GM12878 (cell line): ENCODE measurements at regions not wholly inside any gene's neighbourhood (a gene's known extent, or its start where the extent isn't known, plus 50 kb on each side); places are given as distances from the start of the nearest gene placed in this dataset.

Source experiments
- BHLHE40 ChIP-seq, 2 experiments: fragments of 450-650 bp in 1 of 2; IDR thresholded peaks; 2 replicates each; pipeline ENCODE4 v1.6.1; 2011 to 2017; ENCODE audit warnings: low read depth in 2 of 2, borderline replicate concordance in 1 of 2, improper control_type of control experiment in 1 of 2, low read length in 1 of 2, mild to moderate bottlenecking in 1 of 2
- DPF2 ChIP-seq: fragments of 450-650 bp; IDR thresholded peaks from 2 replicates; pipeline ENCODE4 v1.6.1; 2017; ENCODE audit warnings: mild to moderate bottlenecking
- FOXK2 ChIP-seq: fragments of 450-650 bp; IDR thresholded peaks from 2 replicates; pipeline ENCODE4 v1.6.1; 2017; ENCODE audit warnings: mild to moderate bottlenecking, moderate library complexity
- MEF2B ChIP-seq: fragments of 450-650 bp; IDR thresholded peaks from 2 replicates; pipeline ENCODE4 v1.6.1; 2018; ENCODE audit warnings: mild to moderate bottlenecking, moderate library complexity; ENCODE audit not compliant: partially characterized antibody, poor library complexity, severe bottlenecking
- RB1 ChIP-seq: fragments of 450-650 bp; formaldehyde crosslinking; IDR thresholded peaks from 2 replicates; pipeline ENCODE4 v1.6.1; 2017; ENCODE audit warnings: mild to moderate bottlenecking, borderline replicate concordance
- RCOR1 ChIP-seq: conservative IDR thresholded peaks from 2 replicates; pipeline ENCODE4 v1.6.1; 2012; ENCODE audit warnings: low read depth, low read length, improper control_type of control experiment
- RFX5 ChIP-seq: IDR thresholded peaks from 2 replicates; pipeline ENCODE4 v1.6.1; 2011; ENCODE audit warnings: low read depth, low read length, improper control_type of control experiment
- SRF ChIP-seq, 2 experiments: IDR thresholded peaks; 2 replicates each; pipeline ENCODE4 v1.6.1; 2011; ENCODE audit warnings: low read depth in 2 of 2, low read length in 2 of 2, mild to moderate bottlenecking in 1 of 2, moderate library complexity in 1 of 2
- TAF1 ChIP-seq: IDR thresholded peaks from 2 replicates; pipeline ENCODE4 v1.6.1; 2011; ENCODE audit warnings: mild to moderate bottlenecking, low read depth, low read length, borderline replicate concordance
- TCF12 ChIP-seq: IDR thresholded peaks from 2 replicates; pipeline ENCODE4 v1.6.1; 2011; ENCODE audit warnings: low read depth, mild to moderate bottlenecking, low read length
- TCF3 ChIP-seq: IDR thresholded peaks from 2 replicates; pipeline ENCODE4 v1.6.1; 2012; ENCODE audit warnings: low read depth, mild to moderate bottlenecking, low read length, borderline replicate concordance; ENCODE audit not compliant: insufficient read depth
- YY1 ChIP-seq: IDR thresholded peaks from 2 replicates; pipeline ENCODE4 v1.6.1; 2011; ENCODE audit warnings: low read depth, mild to moderate bottlenecking, low read length
- TF ChIP-seq, protein P1 (sequence below): IDR thresholded peaks from 2 replicates; pipeline ENCODE4 v1.6.1; 2012; ENCODE audit warnings: mild to moderate bottlenecking, low read depth, low read length
- TF ChIP-seq, protein P2 (sequence below): fragments of 450-650 bp; IDR thresholded peaks from 2 replicates; pipeline ENCODE4 v1.6.1; 2017; ENCODE audit warnings: low read depth, mild to moderate bottlenecking, moderate library complexity
- TF ChIP-seq, protein P3 (sequence below): IDR thresholded peaks from 2 replicates; pipeline ENCODE4 v1.6.1; 2012; ENCODE audit warnings: low read length, inconsistent platforms
- TF ChIP-seq, protein P4 (sequence below): fragments of 450-650 bp; IDR thresholded peaks from 2 replicates; pipeline ENCODE4 v1.6.1; 2017; ENCODE audit warnings: mild to moderate bottlenecking
- TF ChIP-seq, protein P5 (sequence below): IDR thresholded peaks from 2 replicates; pipeline ENCODE4 v1.6.1; 2012; ENCODE audit warnings: low read depth, low read length, improper control_type of control experiment
- TF ChIP-seq, protein P6 (sequence below): fragments of 450-650 bp; IDR thresholded peaks from 2 replicates; pipeline ENCODE4 v1.6.1; 2016; ENCODE audit warnings: mild to moderate bottlenecking

DNA sequence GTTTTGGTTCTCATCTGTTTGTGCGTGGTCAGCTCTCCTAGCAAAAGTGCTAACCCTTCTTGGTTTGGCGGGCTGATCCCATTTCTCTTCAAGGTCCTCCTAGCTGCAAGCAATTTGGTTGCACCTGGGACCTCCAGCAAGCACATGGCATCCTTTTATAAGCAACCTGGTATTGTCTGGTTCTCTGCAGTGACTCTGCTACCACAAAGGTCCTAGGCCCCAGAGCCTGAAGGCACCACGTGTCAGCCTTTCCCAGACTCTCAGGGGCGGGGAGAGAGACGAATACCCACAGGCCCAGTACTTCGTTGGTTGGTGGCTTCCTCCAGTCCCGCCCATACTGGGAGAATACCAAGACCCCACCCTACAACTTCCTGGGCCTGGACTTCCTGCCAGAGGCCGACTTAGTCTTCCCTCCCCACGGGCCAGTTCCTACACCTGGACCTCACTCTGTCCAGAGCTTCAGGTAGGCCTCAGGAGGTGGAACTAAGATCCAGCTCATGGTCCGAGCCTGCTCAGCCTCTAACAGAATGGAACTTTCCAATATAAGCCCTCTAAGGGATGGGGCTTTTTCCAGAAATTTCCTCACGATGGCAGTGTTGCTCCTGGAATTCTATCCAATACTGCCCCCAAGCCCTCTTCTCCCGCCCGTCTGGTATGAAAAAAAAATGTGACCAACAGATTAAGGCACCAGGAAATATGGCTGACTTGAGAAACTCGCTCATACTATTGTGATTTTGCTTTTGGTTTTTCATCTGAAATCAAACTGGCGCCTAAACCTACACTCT, 192.5 kb upstream of the STK26 start (continued):
- TF ChIP-seq, protein P1, sequence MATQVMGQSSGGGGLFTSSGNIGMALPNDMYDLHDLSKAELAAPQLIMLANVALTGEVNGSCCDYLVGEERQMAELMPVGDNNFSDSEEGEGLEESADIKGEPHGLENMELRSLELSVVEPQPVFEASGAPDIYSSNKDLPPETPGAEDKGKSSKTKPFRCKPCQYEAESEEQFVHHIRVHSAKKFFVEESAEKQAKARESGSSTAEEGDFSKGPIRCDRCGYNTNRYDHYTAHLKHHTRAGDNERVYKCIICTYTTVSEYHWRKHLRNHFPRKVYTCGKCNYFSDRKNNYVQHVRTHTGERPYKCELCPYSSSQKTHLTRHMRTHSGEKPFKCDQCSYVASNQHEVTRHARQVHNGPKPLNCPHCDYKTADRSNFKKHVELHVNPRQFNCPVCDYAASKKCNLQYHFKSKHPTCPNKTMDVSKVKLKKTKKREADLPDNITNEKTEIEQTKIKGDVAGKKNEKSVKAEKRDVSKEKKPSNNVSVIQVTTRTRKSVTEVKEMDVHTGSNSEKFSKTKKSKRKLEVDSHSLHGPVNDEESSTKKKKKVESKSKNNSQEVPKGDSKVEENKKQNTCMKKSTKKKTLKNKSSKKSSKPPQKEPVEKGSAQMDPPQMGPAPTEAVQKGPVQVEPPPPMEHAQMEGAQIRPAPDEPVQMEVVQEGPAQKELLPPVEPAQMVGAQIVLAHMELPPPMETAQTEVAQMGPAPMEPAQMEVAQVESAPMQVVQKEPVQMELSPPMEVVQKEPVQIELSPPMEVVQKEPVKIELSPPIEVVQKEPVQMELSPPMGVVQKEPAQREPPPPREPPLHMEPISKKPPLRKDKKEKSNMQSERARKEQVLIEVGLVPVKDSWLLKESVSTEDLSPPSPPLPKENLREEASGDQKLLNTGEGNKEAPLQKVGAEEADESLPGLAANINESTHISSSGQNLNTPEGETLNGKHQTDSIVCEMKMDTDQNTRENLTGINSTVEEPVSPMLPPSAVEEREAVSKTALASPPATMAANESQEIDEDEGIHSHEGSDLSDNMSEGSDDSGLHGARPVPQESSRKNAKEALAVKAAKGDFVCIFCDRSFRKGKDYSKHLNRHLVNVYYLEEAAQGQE = no peak
- TF ChIP-seq, protein P2, sequence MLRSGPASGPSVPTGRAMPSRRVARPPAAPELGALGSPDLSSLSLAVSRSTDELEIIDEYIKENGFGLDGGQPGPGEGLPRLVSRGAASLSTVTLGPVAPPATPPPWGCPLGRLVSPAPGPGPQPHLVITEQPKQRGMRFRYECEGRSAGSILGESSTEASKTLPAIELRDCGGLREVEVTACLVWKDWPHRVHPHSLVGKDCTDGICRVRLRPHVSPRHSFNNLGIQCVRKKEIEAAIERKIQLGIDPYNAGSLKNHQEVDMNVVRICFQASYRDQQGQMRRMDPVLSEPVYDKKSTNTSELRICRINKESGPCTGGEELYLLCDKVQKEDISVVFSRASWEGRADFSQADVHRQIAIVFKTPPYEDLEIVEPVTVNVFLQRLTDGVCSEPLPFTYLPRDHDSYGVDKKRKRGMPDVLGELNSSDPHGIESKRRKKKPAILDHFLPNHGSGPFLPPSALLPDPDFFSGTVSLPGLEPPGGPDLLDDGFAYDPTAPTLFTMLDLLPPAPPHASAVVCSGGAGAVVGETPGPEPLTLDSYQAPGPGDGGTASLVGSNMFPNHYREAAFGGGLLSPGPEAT = peak; percentile 92
- no peak for TF ChIP-seq DPF2
- TF ChIP-seq, protein P3, sequence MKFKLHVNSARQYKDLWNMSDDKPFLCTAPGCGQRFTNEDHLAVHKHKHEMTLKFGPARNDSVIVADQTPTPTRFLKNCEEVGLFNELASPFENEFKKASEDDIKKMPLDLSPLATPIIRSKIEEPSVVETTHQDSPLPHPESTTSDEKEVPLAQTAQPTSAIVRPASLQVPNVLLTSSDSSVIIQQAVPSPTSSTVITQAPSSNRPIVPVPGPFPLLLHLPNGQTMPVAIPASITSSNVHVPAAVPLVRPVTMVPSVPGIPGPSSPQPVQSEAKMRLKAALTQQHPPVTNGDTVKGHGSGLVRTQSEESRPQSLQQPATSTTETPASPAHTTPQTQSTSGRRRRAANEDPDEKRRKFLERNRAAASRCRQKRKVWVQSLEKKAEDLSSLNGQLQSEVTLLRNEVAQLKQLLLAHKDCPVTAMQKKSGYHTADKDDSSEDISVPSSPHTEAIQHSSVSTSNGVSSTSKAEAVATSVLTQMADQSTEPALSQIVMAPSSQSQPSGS = no peak
- TF ChIP-seq SRF (IDR thresholded peaks at IDR 0.05; ENCODE audit: low read depth in 2 of 2, low read length in 2 of 2) = no peak
- TF ChIP-seq, protein P4, sequence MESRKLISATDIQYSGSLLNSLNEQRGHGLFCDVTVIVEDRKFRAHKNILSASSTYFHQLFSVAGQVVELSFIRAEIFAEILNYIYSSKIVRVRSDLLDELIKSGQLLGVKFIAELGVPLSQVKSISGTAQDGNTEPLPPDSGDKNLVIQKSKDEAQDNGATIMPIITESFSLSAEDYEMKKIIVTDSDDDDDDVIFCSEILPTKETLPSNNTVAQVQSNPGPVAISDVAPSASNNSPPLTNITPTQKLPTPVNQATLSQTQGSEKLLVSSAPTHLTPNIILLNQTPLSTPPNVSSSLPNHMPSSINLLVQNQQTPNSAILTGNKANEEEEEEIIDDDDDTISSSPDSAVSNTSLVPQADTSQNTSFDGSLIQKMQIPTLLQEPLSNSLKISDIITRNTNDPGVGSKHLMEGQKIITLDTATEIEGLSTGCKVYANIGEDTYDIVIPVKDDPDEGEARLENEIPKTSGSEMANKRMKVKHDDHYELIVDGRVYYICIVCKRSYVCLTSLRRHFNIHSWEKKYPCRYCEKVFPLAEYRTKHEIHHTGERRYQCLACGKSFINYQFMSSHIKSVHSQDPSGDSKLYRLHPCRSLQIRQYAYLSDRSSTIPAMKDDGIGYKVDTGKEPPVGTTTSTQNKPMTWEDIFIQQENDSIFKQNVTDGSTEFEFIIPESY = no peak
- no peak for TF ChIP-seq RFX5
- no peak for TF ChIP-seq TCF12
- no peak for TF ChIP-seq RCOR1
- TF ChIP-seq BHLHE40 (IDR thresholded peaks at IDR 0.05; ENCODE audit: borderline replicate concordance in 1 of 2, low read depth in 2 of 2, low read length in 1 of 2) = peak in 1 of 2 experiments; percentile 19; a peak in 1 of 4 replicates
- TF ChIP-seq RB1 = 0 out of 2 replicates have a peak, but pooled peaks have one; percentile 49
- TF ChIP-seq YY1 = peak; percentile 92
- TF ChIP-seq TAF1 = no peak; the same call in 1 of the 2 replicates
- TF ChIP-seq TCF3 = no peak
- TF ChIP-seq, protein P5, sequence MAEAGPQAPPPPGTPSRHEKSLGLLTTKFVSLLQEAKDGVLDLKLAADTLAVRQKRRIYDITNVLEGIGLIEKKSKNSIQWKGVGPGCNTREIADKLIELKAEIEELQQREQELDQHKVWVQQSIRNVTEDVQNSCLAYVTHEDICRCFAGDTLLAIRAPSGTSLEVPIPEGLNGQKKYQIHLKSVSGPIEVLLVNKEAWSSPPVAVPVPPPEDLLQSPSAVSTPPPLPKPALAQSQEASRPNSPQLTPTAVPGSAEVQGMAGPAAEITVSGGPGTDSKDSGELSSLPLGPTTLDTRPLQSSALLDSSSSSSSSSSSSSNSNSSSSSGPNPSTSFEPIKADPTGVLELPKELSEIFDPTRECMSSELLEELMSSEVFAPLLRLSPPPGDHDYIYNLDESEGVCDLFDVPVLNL = no peak
- TF ChIP-seq FOXK2 = no peak
- peak; percentile 33 for TF ChIP-seq MEF2B
- TF ChIP-seq, protein P6, sequence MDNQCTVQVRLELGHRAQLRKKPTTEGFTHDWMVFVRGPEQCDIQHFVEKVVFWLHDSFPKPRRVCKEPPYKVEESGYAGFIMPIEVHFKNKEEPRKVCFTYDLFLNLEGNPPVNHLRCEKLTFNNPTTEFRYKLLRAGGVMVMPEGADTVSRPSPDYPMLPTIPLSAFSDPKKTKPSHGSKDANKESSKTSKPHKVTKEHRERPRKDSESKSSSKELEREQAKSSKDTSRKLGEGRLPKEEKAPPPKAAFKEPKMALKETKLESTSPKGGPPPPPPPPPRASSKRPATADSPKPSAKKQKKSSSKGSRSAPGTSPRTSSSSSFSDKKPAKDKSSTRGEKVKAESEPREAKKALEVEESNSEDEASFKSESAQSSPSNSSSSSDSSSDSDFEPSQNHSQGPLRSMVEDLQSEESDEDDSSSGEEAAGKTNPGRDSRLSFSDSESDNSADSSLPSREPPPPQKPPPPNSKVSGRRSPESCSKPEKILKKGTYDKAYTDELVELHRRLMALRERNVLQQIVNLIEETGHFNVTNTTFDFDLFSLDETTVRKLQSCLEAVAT = peak; percentile 59; the same call in 1 of the 2 replicates
